ENCODE measurements at regions not wholly inside any gene's neighbourhood (a gene's known extent, or its start where the extent isn't known, plus 50 kb on each side); places are given as distances from the start of the nearest gene placed in this dataset.

- TF ChIP-seq CTCF (IDR thresholded peaks at IDR 0.05), result no peak
- TF ChIP-seq POLR2AphosphoS5 (IDR thresholded peaks at IDR 0.05; ENCODE audit: low read depth, low read length), result no peak
- TF ChIP-seq REST (IDR thresholded peaks at IDR 0.05; ENCODE audit: insufficient read depth in 1 of 2, low read depth in 2 of 2, low read length in 1 of 2), result no peak
- no peak for TF ChIP-seq SIN3A (IDR thresholded peaks at IDR 0.05; ENCODE audit: borderline replicate concordance, insufficient read depth, low read depth, low read length)
- no peak for TF ChIP-seq TCF7L2 (IDR thresholded peaks at IDR 0.05; ENCODE audit: low read depth, low read length)
Measured at GRCh38 chr7:155371331-155371883, 73.7 kb downstream of the INSIG1 start.
